ENCODE measurements at regions not wholly inside any gene's neighbourhood (a gene's known extent, or its start where the extent isn't known, plus 50 kb on each side); places are given as distances from the start of the nearest gene placed in this dataset.

DNA sequence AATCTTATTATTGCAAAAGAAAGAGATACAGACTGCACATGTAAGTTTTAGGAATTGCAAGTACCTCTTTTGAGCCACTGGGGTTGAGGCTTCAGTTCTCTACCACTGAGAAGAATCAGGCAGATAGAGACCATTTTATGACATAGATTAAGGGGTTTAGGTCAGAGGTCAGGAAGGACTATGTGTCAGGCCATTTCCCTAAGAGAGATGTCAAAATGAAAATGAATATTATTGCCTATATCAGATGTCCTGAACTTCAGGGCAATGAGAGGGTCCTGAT lies 113.7 kb downstream of the GATA6 start:
- TF ChIP-seq, protein P1, sequence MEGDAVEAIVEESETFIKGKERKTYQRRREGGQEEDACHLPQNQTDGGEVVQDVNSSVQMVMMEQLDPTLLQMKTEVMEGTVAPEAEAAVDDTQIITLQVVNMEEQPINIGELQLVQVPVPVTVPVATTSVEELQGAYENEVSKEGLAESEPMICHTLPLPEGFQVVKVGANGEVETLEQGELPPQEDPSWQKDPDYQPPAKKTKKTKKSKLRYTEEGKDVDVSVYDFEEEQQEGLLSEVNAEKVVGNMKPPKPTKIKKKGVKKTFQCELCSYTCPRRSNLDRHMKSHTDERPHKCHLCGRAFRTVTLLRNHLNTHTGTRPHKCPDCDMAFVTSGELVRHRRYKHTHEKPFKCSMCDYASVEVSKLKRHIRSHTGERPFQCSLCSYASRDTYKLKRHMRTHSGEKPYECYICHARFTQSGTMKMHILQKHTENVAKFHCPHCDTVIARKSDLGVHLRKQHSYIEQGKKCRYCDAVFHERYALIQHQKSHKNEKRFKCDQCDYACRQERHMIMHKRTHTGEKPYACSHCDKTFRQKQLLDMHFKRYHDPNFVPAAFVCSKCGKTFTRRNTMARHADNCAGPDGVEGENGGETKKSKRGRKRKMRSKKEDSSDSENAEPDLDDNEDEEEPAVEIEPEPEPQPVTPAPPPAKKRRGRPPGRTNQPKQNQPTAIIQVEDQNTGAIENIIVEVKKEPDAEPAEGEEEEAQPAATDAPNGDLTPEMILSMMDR (IDR thresholded peaks at IDR 0.05): no peak
- no peak for TF ChIP-seq POLR2A (IDR thresholded peaks at IDR 0.05)
- no peak for TF ChIP-seq EP300 (IDR thresholded peaks at IDR 0.05)
- Histone ChIP-seq H3K36me3 (no peaks in the 10 kb centered on the region), H3K4me3 (no peak overlapping the region), H3K27ac (no peak overlapping the region), H3K9me3 (no peaks in the 10 kb centered on the region), H3K27me3 (no peaks in the 10 kb centered on the region), H3K4me1 (peaks cover 0 to 16% (median 3%) of the 10 kb centered on the region in 4 donors)
- DNase-seq (ENCODE audit: low spot score in 2 of 2): no peak

DNA sequence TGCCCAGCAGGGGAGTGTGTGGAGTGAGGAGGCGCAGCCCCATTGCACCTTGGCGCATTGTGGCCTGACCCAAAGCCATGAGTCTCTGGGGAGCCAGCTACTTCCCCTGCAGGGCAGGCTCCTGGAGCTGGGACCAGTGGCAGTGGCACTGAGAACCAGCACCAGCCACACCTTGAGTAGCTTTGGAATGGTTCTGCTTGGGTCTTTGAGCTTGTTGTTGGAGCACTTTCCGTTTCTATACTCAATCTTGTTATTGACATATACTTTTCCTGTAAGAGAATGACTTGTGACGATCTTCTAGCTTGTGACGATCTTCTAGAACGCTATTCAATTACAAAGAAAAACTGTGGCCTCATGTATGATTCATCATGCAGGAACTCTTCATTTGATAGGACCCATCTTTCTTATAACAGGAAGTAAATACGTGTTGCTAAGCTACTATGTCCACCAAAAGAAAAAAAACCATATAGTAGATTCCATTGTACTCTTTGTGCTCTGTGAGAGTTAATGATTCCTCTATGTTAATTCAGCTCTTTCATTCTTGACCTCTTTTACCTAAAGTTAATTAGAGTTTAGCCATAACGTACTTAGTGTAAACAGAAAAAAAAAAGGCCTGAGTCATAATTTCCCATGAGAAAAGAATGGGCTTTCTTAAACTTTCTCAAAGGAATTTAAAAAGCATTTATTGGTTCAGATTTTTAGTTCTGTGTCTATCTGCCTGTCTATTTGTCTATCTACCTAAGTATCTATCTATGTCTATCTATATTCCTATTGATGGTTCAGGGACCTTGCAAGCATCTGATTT lies 113.1 kb downstream of the GATA6 start:
- Histone ChIP-seq H3K9me3 (no peaks in the 10 kb centered on the region), H3K27me3 (no peaks in the 10 kb centered on the region), H3K27ac (no peak overlapping the region), H3K36me3 (no peaks in the 10 kb centered on the region), H3K4me3 (no peak overlapping the region), H3K4me1 (peaks cover 0 to 16% (median 3%) of the 10 kb centered on the region in 4 donors)
- no peak for DNase-seq (ENCODE audit: low spot score in 2 of 2)
- TF ChIP-seq, protein P1 (IDR thresholded peaks at IDR 0.05): no peak
- TF ChIP-seq EP300 (IDR thresholded peaks at IDR 0.05) (no peak), POLR2A (IDR thresholded peaks at IDR 0.05) (no peak)
- WGBS, 2 donors: 47 to 48% methylated on average over 8 of the region's 8 CpGs

DNA sequence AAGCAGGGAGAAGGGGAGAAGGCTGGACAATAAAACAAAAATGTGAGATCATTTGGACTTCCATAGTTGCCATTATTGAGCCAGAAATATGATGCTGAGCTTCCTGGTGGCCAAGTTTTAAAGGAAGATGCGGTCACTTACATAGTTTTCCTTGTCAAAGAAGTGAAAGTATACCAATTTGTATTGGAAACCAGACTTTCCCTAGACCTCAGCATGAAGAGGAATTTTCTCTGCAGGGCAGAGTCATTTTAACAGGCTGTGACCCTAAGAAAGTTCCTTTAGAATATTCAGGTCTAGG lies 111.0 kb downstream of the GATA6 start:
- Histone ChIP-seq H3K27ac (no peak overlapping the region), H3K27me3 (no peaks in the 10 kb centered on the region), H3K36me3 (no peaks in the 10 kb centered on the region), H3K4me3 (no peak overlapping the region), H3K4me1 (peaks cover 0 to 4% (median 0%) of the 10 kb centered on the region in 4 donors), H3K9me3 (no peaks in the 10 kb centered on the region)
- 93 to 97% methylated on average over 1 of the region's 1 CpG for WGBS, 2 donors
- no peak for DNase-seq (ENCODE audit: low spot score in 2 of 2)
- no peak for TF ChIP-seq POLR2A (IDR thresholded peaks at IDR 0.05)
- TF ChIP-seq, protein P1 (IDR thresholded peaks at IDR 0.05): no peak
- no peak for TF ChIP-seq EP300 (IDR thresholded peaks at IDR 0.05)

DNA sequence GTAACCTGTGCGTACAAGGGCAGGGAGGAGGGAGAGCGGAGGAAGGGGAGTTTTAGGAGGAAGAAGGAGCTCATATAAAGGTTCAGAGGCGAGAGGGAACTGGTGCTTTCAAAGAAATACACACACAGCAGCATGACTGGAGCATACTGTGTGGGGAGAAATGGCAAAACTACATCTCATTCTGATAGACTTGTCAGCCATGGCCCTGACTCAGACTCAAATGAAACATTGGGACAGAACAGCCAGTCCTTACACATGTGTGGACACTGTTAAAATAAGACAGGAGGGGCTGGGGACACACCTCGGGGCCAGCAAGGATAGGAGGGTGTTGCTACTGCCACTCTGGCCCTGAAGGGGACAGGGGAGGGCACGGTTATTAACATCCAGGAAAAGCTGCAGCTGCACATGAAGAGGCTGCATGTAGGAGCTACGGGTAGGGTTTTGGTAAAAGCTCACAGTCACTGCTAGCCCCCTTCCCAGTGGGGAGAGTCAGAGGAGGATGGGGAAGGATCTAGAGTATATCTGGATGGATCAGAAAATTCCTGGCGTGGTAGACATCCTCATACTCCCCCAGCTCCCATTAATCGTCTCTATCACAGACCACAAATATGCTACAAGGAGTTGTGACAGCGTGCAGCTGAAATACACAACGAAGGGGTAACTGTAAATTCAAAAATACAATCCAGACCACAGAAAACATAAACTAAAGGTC lies 110.5 kb downstream of the GATA6 start:
- Histone ChIP-seq H3K27ac (no peak overlapping the region), H3K36me3 (no peaks in the 10 kb centered on the region), H3K4me1 (peaks cover 0 to 4% (median 0%) of the 10 kb centered on the region in 4 donors), H3K4me3 (no peak overlapping the region), H3K9me3 (peaks cover 0 to under 1% (median 0%) of the 10 kb centered on the region in 4 donors), H3K27me3 (no peaks in the 10 kb centered on the region)
- no peak for DNase-seq (ENCODE audit: low spot score in 2 of 2)
- TF ChIP-seq EP300 (IDR thresholded peaks at IDR 0.05) (no peak), POLR2A (IDR thresholded peaks at IDR 0.05) (no peak)
- TF ChIP-seq, protein P1 (IDR thresholded peaks at IDR 0.05): no peak
- 75 to 78% methylated on average over 10 of the region's 10 CpGs for WGBS, 2 donors

DNA sequence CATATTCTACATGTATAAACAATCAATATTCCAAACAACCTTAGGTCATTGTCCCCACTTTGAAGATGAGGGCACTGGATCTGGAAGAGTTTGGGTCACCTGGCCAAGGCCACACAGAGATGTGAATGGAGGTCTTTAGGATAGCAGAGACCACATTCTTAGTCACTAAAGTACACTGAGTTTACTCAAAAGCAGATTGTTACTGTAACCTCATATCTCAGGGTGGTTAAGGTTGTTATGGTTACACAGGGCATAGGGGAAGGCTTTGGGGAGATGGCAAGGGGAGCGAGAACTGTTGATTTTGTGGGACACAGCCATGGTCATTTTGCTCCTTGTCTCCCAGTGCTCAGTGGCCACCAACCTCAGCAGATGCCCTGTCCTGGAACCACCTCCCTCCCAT lies 109.4 kb downstream of the GATA6 start:
- H3K27me3 ChIP-seq: no peaks in the 10 kb centered on the region
- H3K27ac ChIP-seq: no peak overlapping the region
- H3K36me3 ChIP-seq: no peaks in the 10 kb centered on the region
- DNase-seq (ENCODE audit: low spot score in 2 of 2): no peak
- H3K4me1 ChIP-seq: peaks cover 0 to 4% (median 0%) of the 10 kb centered on the region in 4 donors
- TF ChIP-seq POLR2A (IDR thresholded peaks at IDR 0.05) (no peak), EP300 (IDR thresholded peaks at IDR 0.05) (no peak)
- TF ChIP-seq, protein P1 (IDR thresholded peaks at IDR 0.05): no peak
- H3K9me3 ChIP-seq: peaks cover 0 to 10% (median 0%) of the 10 kb centered on the region in 4 donors
- WGBS, 2 donors: 81 to 94% methylated on average over 1 of the region's 1 CpG
- no peak overlapping the region for H3K4me3 ChIP-seq

Measured in tibial nerve (tissue), 4 donors.